ENCODE measurements at regions not wholly inside any gene's neighbourhood (a gene's known extent, or its start where the extent isn't known, plus 50 kb on each side); places are given as distances from the start of the nearest gene placed in this dataset.
A peak's percentile ranks its signal among the peaks of the same experiment; 100 is the strongest.

- Histone ChIP-seq H3K4me3 (ENCODE audit: low read length) (no peak overlapping the region), H3K36me3 (ENCODE audit: control insufficient read depth, insufficient read depth, low read length) (no peaks in the 10 kb centered on the region), H3K9me3 (replicated peaks; ENCODE audit: control insufficient read depth, low read depth, low read length) (no peaks in the 10 kb centered on the region), H3K27me3 (ENCODE audit: control insufficient read depth, insufficient read depth, low read length) (no peaks in the 10 kb centered on the region), H3K4me1 (ENCODE audit: control insufficient read depth, insufficient read depth, low read length) (no peaks in the 10 kb centered on the region), H3K27ac (ENCODE audit: low read length) (no peak overlapping the region)
- WGBS (ENCODE audit: insufficient coverage), result 50% methylated on average over 2 of the region's 3 CpGs
- no peak for DNase-seq
Observed at GRCh38 chr5:51273021-51273420, 110.2 kb upstream of the ISL1 start.

GRCh38 chr5:51273871-51274270 lies 109.4 kb upstream of the ISL1 start:
- no CpG with 5 or more reads among the region's 1 CpG for WGBS (ENCODE audit: insufficient coverage)
- no peak overlapping the region for H3K4me3 ChIP-seq (ENCODE audit: low read length)
- no peak for DNase-seq
- H3K9me3 ChIP-seq (replicated peaks; ENCODE audit: control insufficient read depth, low read depth, low read length), result no peaks in the 10 kb centered on the region
- H3K27me3 ChIP-seq (ENCODE audit: control insufficient read depth, insufficient read depth, low read length), result no peaks in the 10 kb centered on the region
- no peaks in the 10 kb centered on the region for H3K4me1 ChIP-seq (ENCODE audit: control insufficient read depth, insufficient read depth, low read length)
- H3K36me3 ChIP-seq (ENCODE audit: control insufficient read depth, insufficient read depth, low read length), result no peaks in the 10 kb centered on the region
- no peak overlapping the region for H3K27ac ChIP-seq (ENCODE audit: low read length)

GRCh38 chr5:51275428-51275827 lies 107.8 kb upstream of the ISL1 start:
- H3K27me3 ChIP-seq (ENCODE audit: control insufficient read depth, insufficient read depth, low read length), result no peaks in the 10 kb centered on the region
- H3K4me1 ChIP-seq (ENCODE audit: control insufficient read depth, insufficient read depth, low read length), result no peaks in the 10 kb centered on the region
- no peak overlapping the region for H3K27ac ChIP-seq (ENCODE audit: low read length)
- H3K4me3 ChIP-seq (ENCODE audit: low read length), result no peak overlapping the region
- no peak for DNase-seq
- 90% methylated on average over 5 of the region's 9 CpGs for WGBS (ENCODE audit: insufficient coverage)
- H3K36me3 ChIP-seq (ENCODE audit: control insufficient read depth, insufficient read depth, low read length), result no peaks in the 10 kb centered on the region
- no peaks in the 10 kb centered on the region for H3K9me3 ChIP-seq (replicated peaks; ENCODE audit: control insufficient read depth, low read depth, low read length)

- no peaks in the 10 kb centered on the region for H3K27me3 ChIP-seq (ENCODE audit: control insufficient read depth, insufficient read depth, low read length)
Observed at GRCh38 chr5:51276250-51276649, 107.0 kb upstream of the ISL1 start.

GRCh38 chr5:51278539-51278938 lies 104.7 kb upstream of the ISL1 start:
- Histone ChIP-seq H3K9me3 (replicated peaks; ENCODE audit: control insufficient read depth, low read depth, low read length) (no peaks in the 10 kb centered on the region), H3K4me3 (ENCODE audit: low read length) (no peak overlapping the region), H3K4me1 (ENCODE audit: control insufficient read depth, insufficient read depth, low read length) (no peaks in the 10 kb centered on the region), H3K27ac (ENCODE audit: low read length) (no peak overlapping the region), H3K36me3 (ENCODE audit: control insufficient read depth, insufficient read depth, low read length) (no peaks in the 10 kb centered on the region), H3K27me3 (ENCODE audit: control insufficient read depth, insufficient read depth, low read length) (no peaks in the 10 kb centered on the region)
- DNase-seq, result no peak
- no CpG with 5 or more reads among the region's 3 CpGs for WGBS (ENCODE audit: insufficient coverage)

More at GRCh38 chr5:51276250-51276649, 107.0 kb upstream of the ISL1 start:
- Histone ChIP-seq H3K4me3 (ENCODE audit: low read length) (no peak overlapping the region), H3K9me3 (replicated peaks; ENCODE audit: control insufficient read depth, low read depth, low read length) (no peaks in the 10 kb centered on the region), H3K27ac (ENCODE audit: low read length) (no peak overlapping the region), H3K4me1 (ENCODE audit: control insufficient read depth, insufficient read depth, low read length) (no peaks in the 10 kb centered on the region), H3K36me3 (ENCODE audit: control insufficient read depth, insufficient read depth, low read length) (no peaks in the 10 kb centered on the region)
- WGBS (ENCODE audit: insufficient coverage), result no CpG with 5 or more reads among the region's 2 CpGs
- no peak for DNase-seq

GRCh38 chr5:51279983-51280706 lies 103.1 kb upstream of the ISL1 start:
- peak; percentile 11 for DNase-seq
- Histone ChIP-seq H3K4me1 (ENCODE audit: control insufficient read depth, insufficient read depth, low read length) (no peaks in the 10 kb centered on the region), H3K27me3 (ENCODE audit: control insufficient read depth, insufficient read depth, low read length) (no peaks in the 10 kb centered on the region), H3K27ac (ENCODE audit: low read length) (no peak overlapping the region), H3K9me3 (replicated peaks; ENCODE audit: control insufficient read depth, low read depth, low read length) (no peaks in the 10 kb centered on the region), H3K4me3 (ENCODE audit: low read length) (no peak overlapping the region), H3K36me3 (ENCODE audit: control insufficient read depth, insufficient read depth, low read length) (no peaks in the 10 kb centered on the region)
- WGBS (ENCODE audit: insufficient coverage), result 70% methylated on average over 3 of the region's 7 CpGs

GRCh38 chr5:51286046-51286445 lies 97.2 kb upstream of the ISL1 start:
- no CpG with 5 or more reads among the region's 4 CpGs for WGBS (ENCODE audit: insufficient coverage)
- H3K4me1 ChIP-seq (ENCODE audit: control insufficient read depth, insufficient read depth, low read length), result no peaks in the 10 kb centered on the region
- no peak overlapping the region for H3K27ac ChIP-seq (ENCODE audit: low read length)
- no peaks in the 10 kb centered on the region for H3K9me3 ChIP-seq (replicated peaks; ENCODE audit: control insufficient read depth, low read depth, low read length)
- no peak for DNase-seq
- no peaks in the 10 kb centered on the region for H3K27me3 ChIP-seq (ENCODE audit: control insufficient read depth, insufficient read depth, low read length)
- H3K4me3 ChIP-seq (ENCODE audit: low read length), result no peak overlapping the region
- H3K36me3 ChIP-seq (ENCODE audit: control insufficient read depth, insufficient read depth, low read length), result no peaks in the 10 kb centered on the region

GRCh38 chr5:51302343-51302742 lies 80.9 kb upstream of the ISL1 start:
- no peaks in the 10 kb centered on the region for H3K27me3 ChIP-seq (ENCODE audit: control insufficient read depth, insufficient read depth, low read length)
- no peaks in the 10 kb centered on the region for H3K4me1 ChIP-seq (ENCODE audit: control insufficient read depth, insufficient read depth, low read length)
- no peak overlapping the region for H3K27ac ChIP-seq (ENCODE audit: low read length)
- no peaks in the 10 kb centered on the region for H3K9me3 ChIP-seq (replicated peaks; ENCODE audit: control insufficient read depth, low read depth, low read length)
- no peaks in the 10 kb centered on the region for H3K36me3 ChIP-seq (ENCODE audit: control insufficient read depth, insufficient read depth, low read length)
- DNase-seq, result no peak
- WGBS (ENCODE audit: insufficient coverage), result 64% methylated on average over 1 of the region's 2 CpGs
- H3K4me3 ChIP-seq (ENCODE audit: low read length), result no peak overlapping the region

GRCh38 chr5:51326844-51327243 lies 56.4 kb upstream of the ISL1 start:
- H3K4me1 ChIP-seq (ENCODE audit: control insufficient read depth, insufficient read depth, low read length), result no peaks in the 10 kb centered on the region
- no peaks in the 10 kb centered on the region for H3K27me3 ChIP-seq (ENCODE audit: control insufficient read depth, insufficient read depth, low read length)
- H3K36me3 ChIP-seq (ENCODE audit: control insufficient read depth, insufficient read depth, low read length), result no peaks in the 10 kb centered on the region
- H3K4me3 ChIP-seq (ENCODE audit: low read length), result no peak overlapping the region
- no peak for DNase-seq
- no CpG with 5 or more reads among the region's 1 CpG for WGBS (ENCODE audit: insufficient coverage)
- H3K9me3 ChIP-seq (replicated peaks; ENCODE audit: control insufficient read depth, low read depth, low read length), result no peaks in the 10 kb centered on the region
- H3K27ac ChIP-seq (ENCODE audit: low read length), result no peak overlapping the region

All from muscle of leg (tissue), 3 donors.